SH-SY5Y (cell line): ENCODE measurements at regions not wholly inside any gene's neighbourhood (a gene's known extent, or its start where the extent isn't known, plus 50 kb on each side); places are given as distances from the start of the nearest gene placed in this dataset.

Experiments used
- GATA2 ChIP-seq: IDR thresholded peaks from 2 replicates; pipeline ENCODE4 v1.6.1; 2011; ENCODE audit warnings: mild to moderate bottlenecking, low read depth, low read length
- GATA3 ChIP-seq: IDR thresholded peaks from 2 replicates; pipeline ENCODE4 v1.6.1; 2011; ENCODE audit warnings: low read depth, mild to moderate bottlenecking, low read length, moderate library complexity

GRCh38 chr10:29720149-29720548 is 85.4 kb upstream of the SVIL start:
- TF ChIP-seq GATA2 (no peak), GATA3 (no peak)
